ENCODE measurements at regions not wholly inside any gene's neighbourhood (a gene's known extent, or its start where the extent isn't known, plus 50 kb on each side); places are given as distances from the start of the nearest gene placed in this dataset.

GRCh38 chr2:48146552-48146951 lies 167.9 kb upstream of the FOXN2 start:
- no peak for TF ChIP-seq CTCF (IDR thresholded peaks at IDR 0.05; ENCODE audit: insufficient read depth, low read length)
- no peak for TF ChIP-seq GABPA (IDR thresholded peaks at IDR 0.05; ENCODE audit: low read depth)
